GM18517 (cell line): ENCODE measurements at regions not wholly inside any gene's neighbourhood (a gene's known extent, or its start where the extent isn't known, plus 50 kb on each side); places are given as distances from the start of the nearest gene placed in this dataset.

Experiments used
- ATAC-seq: cut with Tn5 transposase; IDR thresholded peaks from one replicate; pipeline ENCODE4 v1.9.1; 2021; ENCODE audit warnings: mild to moderate bottlenecking, moderate library complexity; ENCODE audit not compliant: unreplicated experiment

DNA sequence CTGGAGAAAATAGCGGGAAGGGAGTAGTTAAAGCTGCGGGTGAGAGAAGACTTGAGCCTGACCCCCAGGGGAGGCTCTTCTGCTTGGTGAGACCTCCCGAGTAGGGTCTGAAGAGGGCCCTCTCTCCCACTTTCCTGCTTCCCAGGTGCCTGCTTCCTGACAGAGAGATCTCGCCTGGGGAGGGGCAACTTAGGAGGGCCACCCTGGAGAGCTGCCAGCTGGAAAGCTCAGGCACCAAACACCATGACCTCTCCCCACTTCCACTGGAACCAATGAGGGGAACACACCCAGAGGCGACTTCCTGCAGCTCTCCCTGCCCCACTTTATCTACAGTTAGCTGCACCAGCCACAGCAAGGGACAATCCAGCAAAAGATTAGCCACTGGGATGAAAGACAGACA, 208.0 kb downstream of the TBXT start:
- no peak for ATAC-seq

DNA sequence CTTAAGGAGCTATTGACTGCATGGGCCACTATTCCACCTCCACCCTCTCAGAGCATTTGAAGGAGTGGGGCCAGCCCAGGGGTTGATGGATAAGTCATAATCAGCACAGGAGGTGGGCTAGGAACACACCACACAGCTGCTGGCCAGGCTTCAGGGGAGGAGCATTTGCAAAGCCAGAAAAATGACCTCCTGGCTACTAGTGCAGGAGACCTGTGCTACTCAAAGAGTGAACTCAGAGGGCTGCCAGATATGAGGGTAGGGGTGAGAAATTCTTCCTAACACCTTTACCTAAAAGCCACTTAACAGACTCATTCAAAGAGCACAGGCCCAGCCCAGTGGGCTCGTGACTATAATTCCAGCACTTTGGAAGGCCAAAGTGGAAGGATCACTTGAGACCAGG, 210.8 kb downstream of the TBXT start:
- no peak for ATAC-seq

DNA sequence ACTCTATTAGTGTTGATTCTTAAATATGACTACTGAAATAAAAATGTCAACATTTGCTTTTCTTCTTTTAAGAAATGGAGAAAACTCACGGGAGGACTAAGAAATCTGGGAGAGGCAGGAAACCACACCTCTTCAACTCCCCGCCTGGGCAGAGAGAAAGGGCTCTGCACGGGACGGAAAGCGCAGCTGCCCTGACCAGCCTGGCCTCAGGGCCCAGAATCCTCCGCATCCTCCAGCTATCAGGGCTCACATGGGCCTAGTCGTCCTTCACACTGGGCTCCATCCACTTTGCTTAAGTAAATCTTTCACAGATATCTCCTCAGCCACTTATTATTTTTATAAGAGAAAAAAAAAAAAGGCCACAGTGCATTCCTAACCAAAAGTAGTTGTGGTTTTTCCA, 215.1 kb downstream of the TBXT start:
- no peak for ATAC-seq

DNA sequence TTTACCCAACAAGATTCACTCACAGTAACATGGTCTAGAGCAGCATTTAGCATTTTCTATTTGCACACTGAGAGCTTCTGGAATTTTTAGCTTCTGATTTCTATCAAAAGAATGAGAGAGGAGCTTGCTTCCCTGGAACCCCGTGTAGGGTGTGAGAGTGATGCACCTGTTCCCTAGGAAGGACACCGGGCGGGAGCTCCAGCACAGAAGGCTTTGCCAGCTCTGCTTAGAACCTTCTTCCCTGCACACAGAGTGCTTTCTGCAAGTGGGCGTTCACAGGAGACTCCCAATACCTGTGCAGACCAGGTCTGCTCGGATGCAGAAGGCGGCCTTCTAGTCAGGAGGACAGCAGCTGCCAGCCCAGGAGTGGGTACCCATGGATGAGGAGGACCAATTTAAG, 217.3 kb downstream of the TBXT start:
- ATAC-seq: no peak

DNA sequence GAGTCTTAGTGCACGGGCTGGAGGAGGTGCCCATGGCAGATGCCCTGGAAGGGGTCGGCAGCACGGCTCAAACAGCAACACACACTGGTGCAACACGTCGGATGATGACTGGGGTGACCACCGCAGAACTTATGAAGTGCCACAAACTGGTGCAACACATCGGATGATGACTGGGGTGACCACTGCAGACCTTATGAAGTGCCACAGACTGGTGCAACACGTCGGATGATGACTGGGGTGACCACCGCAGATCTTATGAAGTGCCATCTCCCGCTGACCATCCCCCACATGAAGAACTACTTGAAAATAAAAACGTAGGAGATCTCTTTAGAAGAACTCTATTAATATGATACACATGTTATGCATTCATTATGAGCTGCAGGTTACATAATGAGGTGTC, 218.3 kb downstream of the TBXT start:
- no peak for ATAC-seq

DNA sequence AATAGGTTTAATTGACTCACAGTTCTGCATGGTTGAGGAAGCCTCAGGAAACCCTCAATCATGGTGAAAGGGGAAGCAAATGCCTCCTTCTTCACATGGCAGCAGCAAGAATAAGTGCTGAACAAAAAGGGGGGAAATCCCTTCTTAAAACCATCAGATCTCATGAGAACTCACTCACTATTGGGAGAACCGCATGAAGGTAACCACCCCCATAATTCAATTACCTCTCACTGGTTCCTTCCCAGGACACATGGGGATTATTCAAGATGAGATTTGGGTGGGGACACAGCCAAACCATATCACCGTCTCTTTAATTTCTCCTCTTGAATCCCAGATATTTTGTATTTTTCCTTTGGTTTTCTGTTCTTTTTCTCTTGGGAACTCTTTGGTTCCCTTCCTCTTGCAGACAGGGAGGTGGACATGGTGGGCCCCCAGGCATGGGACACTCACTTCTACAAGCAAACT, 223.6 kb downstream of the TBXT start:
- ATAC-seq: no peak

- ATAC-seq: no peak
These were observed 225.9 kb downstream of the TBXT start for GRCh38 chr6:165941786-165942185.

DNA sequence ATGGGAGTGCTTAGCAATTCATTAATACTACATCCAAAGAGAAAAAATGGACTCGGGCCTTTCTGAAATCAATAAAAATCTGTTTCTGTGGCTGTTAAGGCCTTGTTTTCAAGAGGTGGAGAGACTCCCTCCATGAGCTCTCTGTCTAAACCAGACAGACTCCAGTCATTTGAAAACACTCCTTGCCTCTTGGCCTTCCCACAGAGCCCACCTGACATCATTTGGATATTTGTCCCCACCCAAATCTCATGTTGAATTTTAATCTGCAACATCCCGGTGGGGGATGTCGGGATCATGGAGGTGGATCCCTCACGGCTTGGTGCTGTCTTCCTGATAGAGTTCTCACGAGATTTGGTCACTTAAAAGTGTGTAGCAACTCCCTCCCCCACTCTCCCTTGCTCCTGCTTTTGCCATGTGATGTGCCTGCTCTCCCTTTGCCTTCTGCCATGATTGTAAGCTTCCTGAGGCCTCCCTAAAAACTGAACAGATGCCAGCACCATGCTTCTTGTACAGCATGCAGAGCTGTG, 226.3 kb downstream of the TBXT start:
- ATAC-seq: no peak

GRCh38 chr6:165940366-165940765, 227.3 kb downstream of the TBXT start:
- no peak for ATAC-seq

DNA sequence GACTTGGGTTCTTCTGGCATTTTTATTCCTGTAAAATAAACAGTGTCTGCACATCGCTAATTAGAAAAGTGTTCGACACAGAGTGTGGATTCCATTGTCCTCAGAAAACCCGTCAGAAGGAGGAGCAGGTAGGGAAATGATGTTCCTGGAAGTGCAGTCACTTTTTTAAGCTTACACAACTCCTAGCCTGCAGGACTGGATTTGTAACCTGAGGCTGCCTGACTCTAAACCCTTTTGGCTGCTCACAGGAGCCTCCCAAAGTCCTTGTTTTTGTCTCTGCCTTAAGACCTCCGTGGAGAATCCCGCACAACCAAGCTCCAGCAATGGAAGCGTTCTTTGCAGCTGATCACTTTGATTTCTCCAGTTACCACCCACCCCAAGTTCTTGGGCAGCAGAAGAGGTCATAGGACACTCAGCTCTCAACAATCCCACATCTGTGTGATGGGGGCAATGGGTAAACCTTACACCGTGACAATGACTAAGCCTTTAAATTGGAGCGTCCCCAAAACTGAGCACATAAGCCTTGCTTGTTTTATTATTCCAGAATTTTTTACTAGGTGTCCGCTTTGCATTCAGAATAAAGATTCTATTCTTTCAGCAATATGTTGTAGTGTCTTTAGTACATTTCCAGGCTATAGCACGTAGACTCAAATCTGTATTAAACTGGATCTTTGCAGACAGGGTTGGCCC, 227.9 kb downstream of the TBXT start:
- ATAC-seq: no peak

DNA sequence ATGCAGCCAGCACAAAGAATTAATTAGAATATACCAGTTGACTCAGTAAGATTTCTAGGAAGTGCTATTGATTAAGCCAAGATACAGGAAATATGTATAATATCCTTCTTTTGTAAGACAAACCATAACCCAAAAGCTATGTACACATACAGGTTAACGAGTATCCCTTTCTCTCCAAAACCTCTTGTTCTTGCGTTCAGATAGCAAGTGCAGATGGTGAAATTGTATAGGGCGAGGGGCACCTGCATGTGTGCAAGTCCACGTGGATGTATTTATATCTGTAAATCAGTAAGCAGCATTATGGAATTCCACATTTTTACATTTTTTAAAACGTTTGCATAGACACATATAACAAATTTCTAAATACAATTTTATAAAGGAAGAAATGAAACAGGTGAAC, 228.6 kb downstream of the TBXT start:
- no peak for ATAC-seq

GRCh38 chr6:165937564-165938358, 229.9 kb downstream of the TBXT start:
- no peak for ATAC-seq

DNA sequence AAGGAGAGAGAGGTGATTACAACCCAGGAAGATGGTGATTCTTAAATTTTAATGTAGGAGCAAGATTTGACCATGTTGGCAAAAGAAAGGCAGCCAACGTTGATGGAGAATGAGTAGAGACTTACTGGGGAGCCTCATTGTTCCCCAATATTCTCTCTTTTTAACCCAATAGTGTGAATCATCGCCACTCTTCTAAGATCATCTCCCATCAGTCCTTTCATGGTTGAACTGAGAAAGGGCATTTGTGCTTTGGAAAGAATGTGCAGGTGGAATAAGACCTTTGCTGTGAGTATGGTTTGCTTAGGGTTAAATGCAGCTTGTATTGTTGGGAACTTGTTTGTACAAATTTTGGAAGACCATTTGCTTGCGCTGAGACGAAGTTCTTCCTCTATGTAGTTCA, 231.0 kb downstream of the TBXT start:
- ATAC-seq: no peak

- ATAC-seq: no peak
These were observed 231.6 kb downstream of the TBXT start for GRCh38 chr6:165936096-165936495.

GRCh38 chr6:165931675-165932074, 236.0 kb downstream of the TBXT start:
- no peak for ATAC-seq

- no peak for ATAC-seq
These were observed 236.9 kb downstream of the TBXT start for GRCh38 chr6:165930668-165931214.

GRCh38 chr6:165929607-165930006, 238.0 kb downstream of the TBXT start:
- ATAC-seq: no peak

GRCh38 chr6:165926378-165926777, 241.3 kb downstream of the TBXT start:
- ATAC-seq: no peak

DNA sequence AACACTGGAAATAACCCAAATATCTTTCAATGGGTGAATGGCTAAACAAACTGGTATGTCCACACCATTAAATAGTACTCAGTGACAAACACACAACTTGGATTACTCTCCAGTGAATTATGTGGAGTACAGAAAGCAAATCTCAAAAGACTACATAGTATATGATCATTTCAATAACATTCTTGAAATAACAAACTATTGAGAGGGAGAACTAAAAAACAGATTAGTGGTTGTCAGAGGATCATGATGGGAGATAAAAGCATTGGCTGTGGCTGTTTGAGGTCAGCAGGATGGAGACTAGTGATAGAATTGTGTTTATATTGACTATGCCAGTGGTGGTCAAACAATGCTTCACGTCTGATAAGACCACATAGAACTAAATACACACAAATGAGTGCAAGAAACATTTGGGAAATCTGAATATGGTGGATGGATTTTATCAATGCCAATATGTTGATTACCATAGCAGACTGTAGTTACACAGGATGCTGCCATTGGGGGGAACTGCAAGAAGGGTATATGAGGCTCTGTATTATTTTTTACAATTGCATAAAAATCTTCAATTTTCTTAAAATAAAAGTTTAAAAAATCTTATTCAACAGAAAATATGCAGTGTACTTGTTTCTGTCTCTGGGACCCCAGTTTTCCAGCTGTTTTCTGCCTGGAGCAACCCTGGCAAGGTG, 242.0 kb downstream of the TBXT start:
- ATAC-seq: no peak

DNA sequence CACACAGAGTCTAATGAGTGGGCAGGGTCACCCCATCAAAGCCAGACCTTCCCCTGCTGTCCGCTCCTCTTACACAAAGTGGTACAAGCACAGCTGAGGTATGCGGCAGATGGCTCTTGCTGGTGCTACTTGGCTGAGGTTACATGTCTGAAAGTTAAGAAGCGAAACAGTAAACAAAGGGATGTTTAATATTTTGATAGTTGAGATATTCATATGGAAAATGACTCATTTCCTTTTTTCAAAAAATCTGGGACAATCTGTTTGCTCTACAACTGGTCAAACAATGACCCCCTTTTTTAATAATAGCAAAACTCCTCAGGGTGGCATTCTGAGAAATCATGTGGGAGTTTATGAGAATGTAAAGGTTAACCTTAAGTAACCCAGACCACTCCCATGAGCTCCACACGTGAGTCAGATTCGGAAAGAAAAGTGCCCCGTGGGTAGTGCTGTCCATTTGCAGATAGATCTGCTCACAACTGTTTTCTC, 245.3 kb downstream of the TBXT start:
- no peak for ATAC-seq
